AG09309 (cell line): ENCODE measurements at regions not wholly inside any gene's neighbourhood (a gene's known extent, or its start where the extent isn't known, plus 50 kb on each side); places are given as distances from the start of the nearest gene placed in this dataset.

Experiments used
- DNase-seq: peaks from one replicate; pipeline ENCODE4 v3.0.0-alpha.2; 2010; ENCODE audit warnings: low read depth
- H3K4me3 ChIP-seq: 2 replicates; pipeline ENCODE4 v1.5.1; 2011; ENCODE audit warnings: mild to moderate bottlenecking, low read depth, low read length, moderate library complexity; ENCODE audit not compliant: control insufficient read depth
- CTCF ChIP-seq: IDR thresholded peaks from 2 replicates; pipeline ENCODE4 v1.5.1; 2011; ENCODE audit warnings: mild to moderate bottlenecking, low read depth, low read length, inconsistent platforms; ENCODE audit not compliant: insufficient read depth, control insufficient read depth; ENCODE audit errors: missing control alignments

- H3K4me3 ChIP-seq: no peak overlapping the region
- no peak for TF ChIP-seq CTCF
- DNase-seq: no peak
These were observed 209.9 kb upstream of the NAV2 start for GRCh38 chr11:19502691-19503253.

DNA sequence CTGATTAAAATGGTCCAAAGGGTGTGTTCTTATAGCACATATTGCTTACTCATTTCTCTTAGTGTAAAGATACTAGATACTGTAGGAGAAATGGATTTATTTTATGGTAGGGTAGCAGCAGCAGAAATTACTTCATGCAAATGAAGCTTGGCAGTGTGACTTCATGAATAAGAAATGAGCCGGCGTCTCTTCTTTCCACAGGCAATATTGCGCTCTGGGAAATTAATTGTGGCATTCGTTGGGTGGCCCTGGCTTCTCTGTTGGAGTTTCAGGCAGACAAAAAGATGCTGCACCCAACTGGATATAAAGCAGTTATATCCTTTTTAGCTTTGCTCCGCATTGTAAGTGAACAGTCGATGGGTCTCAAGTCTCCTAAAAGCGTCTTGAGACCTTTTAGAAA lies 211.0 kb upstream of the NAV2 start:
- no peak for DNase-seq
- H3K4me3 ChIP-seq: no peak overlapping the region
- TF ChIP-seq CTCF: no peak

DNA sequence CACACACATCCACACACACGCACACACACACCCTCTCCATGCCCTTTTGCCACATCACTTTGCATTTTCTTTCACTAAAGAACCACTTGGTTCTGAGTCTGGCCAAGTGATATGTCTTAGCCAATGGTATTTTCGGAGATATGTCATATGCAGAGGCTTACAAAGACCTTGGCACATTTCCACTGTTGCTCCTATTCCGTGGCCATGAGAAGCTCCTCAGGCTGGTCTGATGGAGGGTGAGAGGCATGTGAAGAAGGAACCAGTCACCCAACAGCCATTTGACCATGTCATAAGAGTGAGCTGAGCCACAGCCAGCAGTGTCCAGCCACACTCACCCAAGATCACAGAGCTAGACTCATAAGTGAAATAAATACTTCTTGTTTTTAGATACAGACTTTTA lies 212.6 kb upstream of the NAV2 start:
- H3K4me3 ChIP-seq: no peak overlapping the region
- DNase-seq: no peak
- no peak for TF ChIP-seq CTCF

DNA sequence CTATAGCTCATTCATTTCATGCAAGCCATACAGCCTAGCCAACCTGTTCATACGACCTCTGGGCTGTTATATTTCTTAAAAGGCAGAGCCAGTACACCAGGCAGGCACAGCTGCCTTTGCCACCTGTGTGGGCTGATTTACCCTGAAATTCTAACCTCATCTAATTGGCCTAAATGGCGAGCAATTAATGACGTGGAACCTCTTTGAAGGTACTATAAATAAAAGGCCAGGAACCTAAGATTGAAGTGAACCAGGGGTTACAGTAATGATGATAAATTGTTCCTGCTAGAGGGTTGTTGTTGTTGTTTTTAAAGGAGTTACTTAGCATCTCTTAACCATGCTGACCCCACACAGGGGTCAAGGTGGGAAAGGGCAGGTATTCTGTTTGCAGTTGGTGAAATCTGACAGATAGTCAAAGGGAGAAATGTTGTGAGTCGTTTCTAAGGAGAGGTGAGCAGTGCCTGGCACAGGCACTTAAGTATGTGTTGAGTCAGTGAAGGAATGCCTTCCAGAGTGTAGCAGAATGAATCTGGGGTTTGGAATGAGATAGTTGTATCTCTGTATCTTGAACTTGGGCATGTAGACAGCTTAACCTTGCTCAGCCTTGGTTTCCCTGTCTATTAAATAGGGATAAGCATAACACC lies 213.5 kb upstream of the NAV2 start:
- DNase-seq: no peak
- H3K4me3 ChIP-seq: no peak overlapping the region
- TF ChIP-seq CTCF: no peak

DNA sequence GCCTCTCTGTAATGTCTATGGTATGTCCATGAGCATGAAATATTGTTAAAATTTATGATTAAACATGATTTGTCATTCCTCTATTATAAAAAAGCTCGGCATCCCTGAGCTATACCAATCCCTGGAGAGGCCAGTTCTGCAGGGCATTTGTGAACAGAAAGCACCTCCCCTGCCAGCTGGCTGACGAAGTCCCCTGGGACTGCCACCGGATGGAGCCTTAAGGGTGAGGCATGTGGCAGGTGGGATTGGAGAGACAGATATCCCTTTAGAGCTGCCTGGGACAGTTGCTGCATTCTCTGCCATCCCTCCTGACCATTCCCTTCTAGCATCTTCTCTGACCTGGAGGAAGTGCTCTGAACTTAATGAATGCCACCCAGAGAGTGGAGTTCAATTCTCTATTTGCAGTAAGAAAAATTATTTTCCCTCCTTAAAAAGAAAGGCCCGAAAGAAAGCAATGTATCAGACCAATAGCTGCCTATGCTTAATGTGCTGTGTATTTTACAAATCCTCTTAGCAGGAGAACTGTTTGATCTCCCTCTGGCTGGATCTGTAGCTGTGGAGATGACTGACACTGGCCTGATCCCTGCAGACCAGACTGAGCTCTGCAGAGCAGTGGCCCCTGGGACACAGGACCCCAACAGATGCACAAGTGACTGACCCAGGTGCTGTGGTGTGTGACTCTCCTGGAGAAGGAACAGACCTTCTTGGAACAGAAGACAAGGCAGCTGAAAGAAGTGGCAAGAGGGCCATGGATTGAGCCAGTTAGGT lies 219.0 kb upstream of the NAV2 start:
- TF ChIP-seq CTCF: no peak
- DNase-seq: no peak
- H3K4me3 ChIP-seq: no peak overlapping the region

DNA sequence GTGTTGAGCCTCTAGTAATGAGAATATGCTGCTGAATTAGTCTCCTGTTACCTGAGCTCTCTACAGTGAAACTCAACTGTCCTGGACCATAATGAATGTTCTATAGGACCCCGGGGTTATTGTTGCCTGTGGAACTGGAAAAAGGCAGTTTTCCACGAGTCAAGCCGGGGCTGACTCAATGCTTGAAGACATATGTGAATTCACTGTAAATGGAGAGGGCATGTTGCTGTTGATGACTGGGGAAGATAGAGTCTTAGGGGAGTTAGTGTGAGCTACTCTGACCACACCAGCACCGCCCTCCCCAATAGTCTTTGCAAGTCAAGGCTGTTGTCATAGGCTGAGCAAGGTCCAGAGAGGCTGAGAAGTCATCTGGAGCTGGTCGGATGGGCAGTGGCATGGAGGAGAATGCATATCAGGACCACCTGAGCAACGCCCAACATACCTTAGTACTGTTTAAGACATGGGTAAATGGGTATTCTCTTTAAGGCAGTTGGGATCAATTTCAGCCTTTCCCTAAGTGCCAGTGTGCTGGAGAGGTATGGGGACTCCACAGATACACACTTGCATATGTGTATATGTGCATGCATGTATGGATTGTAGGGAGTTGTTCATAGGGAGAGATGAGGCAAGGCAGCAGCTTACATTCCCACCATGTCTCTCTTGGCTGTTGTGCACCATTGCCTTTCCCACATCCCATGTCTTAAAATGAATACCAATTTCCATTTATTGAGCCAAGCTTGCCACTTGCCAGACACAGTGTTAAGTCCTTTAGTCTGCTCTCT lies 230.1 kb upstream of the NAV2 start:
- no peak for TF ChIP-seq CTCF
- H3K4me3 ChIP-seq: no peak overlapping the region
- no peak for DNase-seq
